ENCODE measurements at regions not wholly inside any gene's neighbourhood (a gene's known extent, or its start where the extent isn't known, plus 50 kb on each side); places are given as distances from the start of the nearest gene placed in this dataset.

GRCh38 chr3:152197451-152197850, 71.3 kb upstream of the MBNL1 start:
- TF ChIP-seq, protein P1, sequence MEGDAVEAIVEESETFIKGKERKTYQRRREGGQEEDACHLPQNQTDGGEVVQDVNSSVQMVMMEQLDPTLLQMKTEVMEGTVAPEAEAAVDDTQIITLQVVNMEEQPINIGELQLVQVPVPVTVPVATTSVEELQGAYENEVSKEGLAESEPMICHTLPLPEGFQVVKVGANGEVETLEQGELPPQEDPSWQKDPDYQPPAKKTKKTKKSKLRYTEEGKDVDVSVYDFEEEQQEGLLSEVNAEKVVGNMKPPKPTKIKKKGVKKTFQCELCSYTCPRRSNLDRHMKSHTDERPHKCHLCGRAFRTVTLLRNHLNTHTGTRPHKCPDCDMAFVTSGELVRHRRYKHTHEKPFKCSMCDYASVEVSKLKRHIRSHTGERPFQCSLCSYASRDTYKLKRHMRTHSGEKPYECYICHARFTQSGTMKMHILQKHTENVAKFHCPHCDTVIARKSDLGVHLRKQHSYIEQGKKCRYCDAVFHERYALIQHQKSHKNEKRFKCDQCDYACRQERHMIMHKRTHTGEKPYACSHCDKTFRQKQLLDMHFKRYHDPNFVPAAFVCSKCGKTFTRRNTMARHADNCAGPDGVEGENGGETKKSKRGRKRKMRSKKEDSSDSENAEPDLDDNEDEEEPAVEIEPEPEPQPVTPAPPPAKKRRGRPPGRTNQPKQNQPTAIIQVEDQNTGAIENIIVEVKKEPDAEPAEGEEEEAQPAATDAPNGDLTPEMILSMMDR (IDR thresholded peaks at IDR 0.05; ENCODE audit: low read depth, low read length, missing control alignments): no peak
- Histone ChIP-seq H3K4me3 (ENCODE audit: low read depth, low read length) (no peak overlapping the region), H3K27ac (no peak overlapping the region), H3K27me3 (replicated peaks) (no peaks in the 10 kb centered on the region), H3K36me3 (replicated peaks) (no peaks in the 10 kb centered on the region)
- in situ Hi-C loops (cut with HindIII; ENCODE audit: low pct_ligation_motif_present, low sequenced_read_pairs): no loop called here
- no peak for DNase-seq

DNA sequence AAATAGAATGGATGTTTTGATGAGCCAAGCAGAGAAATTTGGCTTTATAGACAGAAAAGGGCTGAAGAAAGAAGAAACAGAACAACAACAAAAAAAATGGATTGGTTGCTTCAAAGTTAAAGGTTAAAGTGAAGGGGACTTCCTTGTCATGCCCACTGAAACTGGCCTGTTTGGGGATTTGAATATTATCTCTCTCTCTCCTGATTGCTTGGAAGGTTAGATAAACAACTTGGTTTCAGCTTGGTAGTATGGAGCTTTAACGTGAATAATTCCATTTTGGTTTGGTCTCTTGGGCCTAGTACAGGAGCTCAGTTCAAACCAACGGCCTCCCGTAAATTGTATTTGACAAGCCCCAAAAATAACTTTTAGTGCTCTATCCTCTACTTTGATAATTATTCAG, 70.8 kb upstream of the MBNL1 start:
- Histone ChIP-seq H3K36me3 (replicated peaks) (no peaks in the 10 kb centered on the region), H3K27ac (no peak overlapping the region), H3K27me3 (replicated peaks) (no peaks in the 10 kb centered on the region), H3K4me3 (ENCODE audit: low read depth, low read length) (no peak overlapping the region)
- in situ Hi-C loops (cut with HindIII; ENCODE audit: low pct_ligation_motif_present, low sequenced_read_pairs): no loop called here
- TF ChIP-seq, protein P1 (IDR thresholded peaks at IDR 0.05; ENCODE audit: low read depth, low read length, missing control alignments): no peak
- no peak for DNase-seq

DNA sequence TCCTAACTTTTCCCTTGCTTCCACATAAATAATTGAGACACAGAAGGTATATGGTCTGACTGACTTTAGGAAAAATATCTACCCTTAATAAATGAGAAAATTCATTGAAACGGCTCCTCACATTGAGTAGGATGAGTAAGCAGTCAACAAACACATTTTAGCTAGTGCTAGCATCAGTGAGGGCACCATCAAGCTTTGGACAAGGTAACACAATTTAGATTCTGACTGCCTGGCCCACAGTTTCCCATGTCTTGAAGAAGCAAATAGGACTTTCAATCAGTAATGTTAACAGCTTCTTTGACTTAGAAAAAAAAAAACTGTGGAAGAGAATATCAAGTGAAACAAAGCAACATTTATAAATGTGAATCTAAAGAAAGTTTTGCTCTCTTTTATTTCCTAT, 70.1 kb upstream of the MBNL1 start:
- Histone ChIP-seq H3K4me3 (ENCODE audit: low read depth, low read length) (no peak overlapping the region), H3K27ac (no peak overlapping the region)

DNA sequence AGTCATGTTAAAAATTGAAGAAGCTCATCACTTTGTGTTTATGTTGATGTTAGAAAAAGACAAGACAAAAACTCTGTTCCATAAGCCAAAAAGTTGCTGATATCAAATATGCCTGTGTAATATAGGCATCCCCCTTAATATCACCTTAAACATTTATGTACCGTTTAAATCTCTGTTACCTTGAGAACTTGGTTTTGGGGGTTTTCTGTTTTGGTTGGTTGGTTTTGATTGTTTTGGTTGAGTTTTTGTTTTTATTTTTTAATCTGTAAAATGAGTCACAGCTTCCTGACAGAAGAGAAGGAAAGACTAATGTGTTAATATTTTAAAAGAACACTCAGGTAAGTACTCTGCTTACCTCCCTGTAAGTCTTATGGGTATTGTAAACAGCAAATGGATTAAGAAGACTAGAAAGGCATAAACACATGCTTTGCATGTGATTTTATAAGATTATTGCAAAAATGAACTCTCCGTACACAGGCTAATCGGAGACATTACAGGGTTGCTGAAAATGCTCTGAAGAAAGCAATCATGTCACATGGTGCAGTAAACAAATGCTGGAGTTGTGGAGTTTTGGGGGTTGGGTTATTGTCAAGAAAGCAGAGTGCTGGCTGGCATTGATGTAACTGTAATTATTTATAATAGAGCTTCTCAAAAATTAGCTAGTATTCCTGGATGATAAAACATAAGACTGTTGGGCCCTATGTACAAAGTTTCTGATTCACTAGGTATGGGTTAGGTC, 69.5 kb upstream of the MBNL1 start:
- TF ChIP-seq, protein P1 (IDR thresholded peaks at IDR 0.05; ENCODE audit: low read depth, low read length, missing control alignments): no peak
- H3K27me3 ChIP-seq (replicated peaks): no peaks in the 10 kb centered on the region
- H3K4me3 ChIP-seq (ENCODE audit: low read depth, low read length): no peak overlapping the region
- no peaks in the 10 kb centered on the region for H3K36me3 ChIP-seq (replicated peaks)
- no peak overlapping the region for H3K27ac ChIP-seq
- DNase-seq: no peak
- in situ Hi-C loops (cut with HindIII; ENCODE audit: low pct_ligation_motif_present, low sequenced_read_pairs): no loop called here

More for the DNA sequence above, 70.1 kb upstream of the MBNL1 start:
- in situ Hi-C loops (cut with HindIII; ENCODE audit: low pct_ligation_motif_present, low sequenced_read_pairs): no loop called here
- Histone ChIP-seq H3K27me3 (replicated peaks) (no peaks in the 10 kb centered on the region), H3K36me3 (replicated peaks) (no peaks in the 10 kb centered on the region)
- TF ChIP-seq, protein P1 (IDR thresholded peaks at IDR 0.05; ENCODE audit: low read depth, low read length, missing control alignments): no peak
- DNase-seq: no peak

GRCh38 chr3:152200476-152201420, 68.0 kb upstream of the MBNL1 start:
- TF ChIP-seq, protein P1 (IDR thresholded peaks at IDR 0.05; ENCODE audit: low read depth, low read length, missing control alignments): no peak
- no peaks in the 10 kb centered on the region for H3K36me3 ChIP-seq (replicated peaks)
- H3K27ac ChIP-seq: no peak overlapping the region
- DNase-seq: no peak
- no peak overlapping the region for H3K4me3 ChIP-seq (ENCODE audit: low read depth, low read length)
- in situ Hi-C loops (cut with HindIII; ENCODE audit: low pct_ligation_motif_present, low sequenced_read_pairs): no loop called here
- H3K27me3 ChIP-seq (replicated peaks): no peaks in the 10 kb centered on the region
